ENCODE measurements at regions not wholly inside any gene's neighbourhood (a gene's known extent, or its start where the extent isn't known, plus 50 kb on each side); places are given as distances from the start of the nearest gene placed in this dataset.

- TF ChIP-seq POLR2A (IDR thresholded peaks at IDR 0.05) (no peak), CTCF (IDR thresholded peaks at IDR 0.05) (no peak), EP300 (IDR thresholded peaks at IDR 0.05) (no peak), POLR2AphosphoS5 (IDR thresholded peaks at IDR 0.05) (no peak)
- intact Hi-C loops (cut with DNase I): no loop called here
- Histone ChIP-seq H3K27me3 (peaks cover 4 to 29% (median 27%) of the 10 kb centered on the region in 3 donors), H3K36me3 (no peaks in the 10 kb centered on the region), H3K4me3 (no peak overlapping the region), H3K9me3 (no peaks in the 10 kb centered on the region), H3K27ac (no peak overlapping the region), H3K4me1 (peaks cover 0 to 3% (median 0%) of the 10 kb centered on the region in 4 donors)
- WGBS, 2 donors: 80 to 81% methylated on average over 2 of the region's 2 CpGs
- DNase-seq: no peak
Measured at GRCh38 chr1:5771788-5772187, 220.4 kb downstream of the NPHP4 start.

- Histone ChIP-seq H3K27me3 (peaks cover 4 to 35% (median 33%) of the 10 kb centered on the region in 3 donors), H3K36me3 (no peaks in the 10 kb centered on the region), H3K4me3 (no peak overlapping the region), H3K9me3 (no peaks in the 10 kb centered on the region), H3K27ac (no peak overlapping the region), H3K4me1 (peaks cover 0 to 3% (median 0%) of the 10 kb centered on the region in 4 donors)
- WGBS, 2 donors: 16 to 20% methylated on average over 23 of the region's 23 CpGs
- DNase-seq: no peak
- TF ChIP-seq CTCF (IDR thresholded peaks at IDR 0.05) (no peak), EP300 (IDR thresholded peaks at IDR 0.05) (no peak), POLR2AphosphoS5 (IDR thresholded peaks at IDR 0.05) (no peak), POLR2A (IDR thresholded peaks at IDR 0.05) (no peak)
- intact Hi-C loops (cut with DNase I): no loop called here
Measured at GRCh38 chr1:5770981-5771765, 221.1 kb downstream of the NPHP4 start.

- H3K27me3 ChIP-seq: peaks cover 4 to 49% (median 40%) of the 10 kb centered on the region in 3 donors
- intact Hi-C loops (cut with DNase I): no loop called here
- TF ChIP-seq POLR2A (IDR thresholded peaks at IDR 0.05) (no peak), EP300 (IDR thresholded peaks at IDR 0.05) (no peak), POLR2AphosphoS5 (IDR thresholded peaks at IDR 0.05) (no peak), CTCF (IDR thresholded peaks at IDR 0.05) (no peak)
- H3K36me3 ChIP-seq: no peaks in the 10 kb centered on the region
- no peaks in the 10 kb centered on the region for H3K9me3 ChIP-seq
- H3K27ac ChIP-seq: no peak overlapping the region
- 92 to 95% methylated on average over 5 of the region's 5 CpGs for WGBS, 2 donors
- DNase-seq: no peak
- H3K4me3 ChIP-seq: no peak overlapping the region
- H3K4me1 ChIP-seq: peaks cover 0 to 3% (median 0%) of the 10 kb centered on the region in 4 donors
Measured at GRCh38 chr1:5769760-5770159, 222.5 kb downstream of the NPHP4 start.

DNA sequence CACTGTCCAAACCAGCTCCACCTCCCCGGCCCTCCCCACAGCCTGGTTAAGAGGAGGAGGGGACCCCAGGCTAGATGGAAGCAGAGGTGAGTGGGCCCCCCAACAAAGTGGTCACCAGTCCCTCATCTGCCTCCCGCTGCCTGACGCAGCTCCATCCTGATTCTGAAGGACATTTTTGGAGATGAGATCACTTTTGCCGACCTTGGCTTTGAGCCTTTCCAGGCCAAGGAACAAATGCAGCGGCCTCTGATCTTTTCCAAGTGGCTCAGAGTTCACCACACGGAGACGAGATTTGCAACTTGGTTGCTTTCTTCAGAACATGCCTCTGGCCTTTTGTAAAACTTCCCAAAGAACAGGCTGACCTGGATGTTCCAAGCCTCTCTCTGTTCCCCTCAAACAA, 223.1 kb downstream of the NPHP4 start:
- H3K27me3 ChIP-seq: peaks cover 4 to 55% (median 40%) of the 10 kb centered on the region in 3 donors
- no peaks in the 10 kb centered on the region for H3K36me3 ChIP-seq
- intact Hi-C loops (cut with DNase I): no loop called here
- no peaks in the 10 kb centered on the region for H3K9me3 ChIP-seq
- peaks cover 0 to 3% (median 0%) of the 10 kb centered on the region in 4 donors for H3K4me1 ChIP-seq
- H3K27ac ChIP-seq: no peak overlapping the region
- WGBS, 2 donors: 75 to 86% methylated on average over 7 of the region's 7 CpGs
- TF ChIP-seq POLR2AphosphoS5 (IDR thresholded peaks at IDR 0.05) (no peak), POLR2A (IDR thresholded peaks at IDR 0.05) (no peak), CTCF (IDR thresholded peaks at IDR 0.05) (no peak), EP300 (IDR thresholded peaks at IDR 0.05) (no peak)
- no peak for DNase-seq
- H3K4me3 ChIP-seq: no peak overlapping the region
